Transverse colon (tissue), 4 donors: ENCODE measurements at regions not wholly inside any gene's neighbourhood (a gene's known extent, or its start where the extent isn't known, plus 50 kb on each side); places are given as distances from the start of the nearest gene placed in this dataset.

Source experiments
- DNase-seq: peaks from one replicate; pipeline ENCODE4 v3.0.0-alpha.2; 2019
- H3K27ac ChIP-seq, 4 donors: fragments of 200-600 bp; sonication (generic); 2 replicates each; pipeline ENCODE4 v1.5.1; 2016 to 2018; ENCODE audit warnings: inconsistent platforms in 4 of 4
- H3K27me3 ChIP-seq: fragments of 200-600 bp; sonication (generic); 2 replicates; pipeline ENCODE4 v1.5.1; 2017; ENCODE audit warnings: inconsistent platforms
- H3K36me3 ChIP-seq, 4 donors: fragments of 200-600 bp; sonication (generic); 2 replicates each; pipeline ENCODE4 v1.5.1; 2017 to 2019; ENCODE audit warnings: inconsistent platforms in 4 of 4
- H3K4me1 ChIP-seq, 4 donors: fragments of 200-600 bp; sonication (generic); 2 replicates each; pipeline ENCODE4 v1.5.1; 2017 to 2020; ENCODE audit warnings: inconsistent platforms in 4 of 4
- H3K4me3 ChIP-seq, 4 donors: fragments of 200-600 bp; sonication (generic); 1 replicate in 1 of 4; 2 replicates in 3 of 4; pipeline versions ENCODE4 v1.5.1 to v1.6.1; 2017 to 2019; ENCODE audit warnings: inconsistent platforms in 4 of 4
- H3K9me3 ChIP-seq, 2 donors: fragments of 200-600 bp; sonication (generic); 2 replicates each; pipeline ENCODE4 v1.5.1; 2017 to 2019; ENCODE audit warnings: inconsistent platforms in 2 of 2
- EP300 ChIP-seq: sonication (generic); formaldehyde crosslinking; IDR thresholded peaks from one replicate; pipeline ENCODE4 v1.6.1; 2017; ENCODE audit warnings: antibody characterized with exemption, low read depth
- POLR2A ChIP-seq: fragments of 450-650 bp; IDR thresholded peaks from one replicate; pipeline ENCODE4 v1.6.1; 2016; ENCODE audit warnings: antibody characterized with exemption, mild to moderate bottlenecking, moderate library complexity
- POLR2AphosphoS5 ChIP-seq, 3 donors: sonication (generic); formaldehyde crosslinking; IDR thresholded peaks; one replicate each; pipeline ENCODE4 v1.6.1; 2016; ENCODE audit warnings: antibody characterized with exemption in 3 of 3
- WGBS, 2 donors: methylation state at CpG; one replicate each; pipeline ENCODE4 v1.1.5; 2018; ENCODE audit warnings: low coverage in 1 of 2; 5-methylcytosine and 5-hydroxymethylcytosine counted together
- in situ Hi-C, 4 donors: fragments of 200-750 bp; cut with MboI; loops; one replicate each; pipeline versions ENCODE4 v1.15.0 to v1.15.1; 2017; ENCODE audit warnings: low sequenced_read_pairs in 3 of 4, low pct_ligation_motif_present in 1 of 4, low pct_unique_long_range_greater_than_20kb in 1 of 4
- intact Hi-C: fragments of 100-400 bp; cut with DNase I; formaldehyde crosslinking; loops from one replicate; pipeline ENCODE4 v1.15.1; 2023; ENCODE audit warnings: low total_unique reads
- TF ChIP-seq, protein P1 (sequence below), 5 experiments: fragments of 200-600 bp in 3 of 5; fragments of 450-650 bp in 2 of 5; sonication (generic) in 3 of 5; IDR thresholded peaks; 1 replicate in 2 of 5; 2 replicates in 3 of 5; pipeline ENCODE4 v1.5.1; 2016 to 2017; ENCODE audit warnings: antibody characterized with exemption in 5 of 5, inconsistent platforms in 3 of 5, mild to moderate bottlenecking in 2 of 5, moderate library complexity in 1 of 5

DNA sequence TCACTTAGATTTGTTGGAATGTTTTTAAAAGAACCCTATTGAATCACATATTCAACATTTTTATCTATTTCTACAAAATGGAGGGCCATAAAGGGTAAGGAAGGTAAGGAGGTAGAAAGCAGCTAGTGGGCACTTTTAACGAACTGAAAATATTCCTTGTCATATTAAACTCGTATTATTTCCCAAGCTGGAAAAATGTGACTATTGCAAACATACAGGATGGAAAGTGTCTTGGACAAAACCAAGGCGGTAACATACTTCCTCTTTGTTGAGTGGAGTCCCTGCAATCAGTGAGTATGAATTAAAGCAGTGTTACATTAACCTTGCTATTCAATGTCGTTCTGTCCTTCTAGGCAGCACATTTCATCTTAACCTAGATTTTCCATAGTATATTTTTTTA is 165.6 kb downstream of the RCN1 start:
- in situ Hi-C loops (no loop called here), intact Hi-C loops (no loop called here)
- no peaks in the 10 kb centered on the region for H3K27me3 ChIP-seq
- H3K36me3 ChIP-seq, result no peaks in the 10 kb centered on the region
- no peak for DNase-seq
- no peaks in the 10 kb centered on the region for H3K4me1 ChIP-seq
- no peak for TF ChIP-seq POLR2AphosphoS5 (IDR thresholded peaks at IDR 0.05)
- TF ChIP-seq POLR2A, result no peak
- TF ChIP-seq EP300, result no peak
- TF ChIP-seq, protein P1, sequence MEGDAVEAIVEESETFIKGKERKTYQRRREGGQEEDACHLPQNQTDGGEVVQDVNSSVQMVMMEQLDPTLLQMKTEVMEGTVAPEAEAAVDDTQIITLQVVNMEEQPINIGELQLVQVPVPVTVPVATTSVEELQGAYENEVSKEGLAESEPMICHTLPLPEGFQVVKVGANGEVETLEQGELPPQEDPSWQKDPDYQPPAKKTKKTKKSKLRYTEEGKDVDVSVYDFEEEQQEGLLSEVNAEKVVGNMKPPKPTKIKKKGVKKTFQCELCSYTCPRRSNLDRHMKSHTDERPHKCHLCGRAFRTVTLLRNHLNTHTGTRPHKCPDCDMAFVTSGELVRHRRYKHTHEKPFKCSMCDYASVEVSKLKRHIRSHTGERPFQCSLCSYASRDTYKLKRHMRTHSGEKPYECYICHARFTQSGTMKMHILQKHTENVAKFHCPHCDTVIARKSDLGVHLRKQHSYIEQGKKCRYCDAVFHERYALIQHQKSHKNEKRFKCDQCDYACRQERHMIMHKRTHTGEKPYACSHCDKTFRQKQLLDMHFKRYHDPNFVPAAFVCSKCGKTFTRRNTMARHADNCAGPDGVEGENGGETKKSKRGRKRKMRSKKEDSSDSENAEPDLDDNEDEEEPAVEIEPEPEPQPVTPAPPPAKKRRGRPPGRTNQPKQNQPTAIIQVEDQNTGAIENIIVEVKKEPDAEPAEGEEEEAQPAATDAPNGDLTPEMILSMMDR (IDR thresholded peaks at IDR 0.05), result no peak
- no peak overlapping the region for H3K4me3 ChIP-seq
- WGBS, 2 donors, result 65 to 69% methylated on average over 3 to 4 of the region's 4 CpGs
- no peaks in the 10 kb centered on the region for H3K9me3 ChIP-seq
- no peak overlapping the region for H3K27ac ChIP-seq

DNA sequence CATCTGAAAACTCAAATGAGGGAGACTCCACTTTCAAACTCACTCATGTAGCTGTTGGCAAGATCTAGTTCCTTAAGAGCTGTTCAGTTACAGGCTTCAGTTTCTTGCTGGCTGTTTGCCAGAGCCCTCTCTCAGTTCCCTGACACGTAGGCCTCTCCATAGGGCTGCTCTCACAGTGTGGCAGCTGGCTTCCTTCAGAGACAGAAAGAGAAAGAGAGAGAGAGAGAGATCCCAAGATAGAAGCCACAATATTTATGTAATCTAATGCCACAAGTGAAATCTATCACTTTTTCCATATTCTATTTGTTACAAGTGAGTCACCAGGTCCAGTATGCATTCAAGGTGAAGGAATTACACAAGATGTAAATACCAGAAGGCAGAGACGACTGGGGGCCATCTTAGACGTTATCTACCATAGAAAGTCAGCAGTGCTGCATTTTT is 168.8 kb downstream of the RCN1 start:
- intact Hi-C loops, result no loop called here
- Histone ChIP-seq H3K27ac (no peak overlapping the region), H3K4me3 (no peak overlapping the region), H3K9me3 (no peaks in the 10 kb centered on the region), H3K27me3 (no peaks in the 10 kb centered on the region), H3K36me3 (no peaks in the 10 kb centered on the region), H3K4me1 (no peaks in the 10 kb centered on the region)
- 36 to 40% methylated on average over 2 to 3 of the region's 3 CpGs for WGBS, 2 donors
- in situ Hi-C loops, result no loop called here
- TF ChIP-seq POLR2A (no peak), POLR2AphosphoS5 (IDR thresholded peaks at IDR 0.05) (no peak), EP300 (no peak)
- TF ChIP-seq, protein P1 (IDR thresholded peaks at IDR 0.05), result no peak
- DNase-seq, result peak; percentile 31

DNA sequence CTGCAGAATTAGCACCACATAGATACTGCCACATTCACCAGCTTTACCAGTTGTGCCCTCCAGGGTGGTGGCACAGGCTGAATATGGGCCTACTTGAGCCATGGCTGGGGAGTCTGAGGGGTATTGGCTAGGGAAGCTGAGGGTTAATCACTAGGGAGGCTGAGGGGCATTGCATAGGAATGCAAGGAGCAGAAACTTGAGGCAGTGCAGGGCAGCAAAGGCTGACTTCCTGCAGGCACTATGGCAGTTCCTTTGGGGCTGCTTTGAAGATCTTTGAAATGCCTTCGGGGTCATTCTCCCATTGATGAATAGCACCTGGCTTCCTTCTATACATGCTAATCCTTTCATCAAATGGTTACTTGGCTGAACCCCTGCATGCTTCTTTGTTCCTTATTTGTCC is 171.5 kb downstream of the RCN1 start:
- H3K4me1 ChIP-seq, result no peaks in the 10 kb centered on the region
- H3K36me3 ChIP-seq, result no peaks in the 10 kb centered on the region
- in situ Hi-C loops (no loop called here), intact Hi-C loops (no loop called here)
- no peaks in the 10 kb centered on the region for H3K27me3 ChIP-seq
- 62 to 67% methylated on average over 1 of the region's 1 CpG for WGBS, 2 donors
- no peak for DNase-seq
- no peak overlapping the region for H3K4me3 ChIP-seq
- TF ChIP-seq POLR2AphosphoS5 (IDR thresholded peaks at IDR 0.05), result no peak
- no peak for TF ChIP-seq POLR2A
- TF ChIP-seq, protein P1 (IDR thresholded peaks at IDR 0.05), result no peak
- no peak for TF ChIP-seq EP300
- H3K9me3 ChIP-seq, result no peaks in the 10 kb centered on the region
- H3K27ac ChIP-seq, result no peak overlapping the region

DNA sequence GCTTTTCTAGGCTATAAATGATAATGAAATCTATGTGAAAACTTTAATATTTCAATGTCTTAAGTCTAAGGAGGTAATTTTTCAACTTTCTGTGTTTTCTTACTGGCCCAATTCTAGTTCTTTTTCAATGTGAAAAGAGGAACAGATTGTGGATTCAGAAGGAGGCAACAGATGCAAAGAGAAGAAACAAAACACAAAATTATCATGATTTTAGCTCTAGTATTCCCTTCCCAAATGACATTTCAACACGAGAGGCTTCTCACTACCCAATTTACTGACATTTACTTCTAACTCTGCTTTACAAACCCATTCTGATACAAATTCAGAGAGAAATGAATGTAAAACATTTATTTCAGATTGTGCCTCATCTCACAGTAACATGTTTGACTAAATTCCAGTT is 169.4 kb downstream of the WT1 start:
- DNase-seq, result no peak
- Histone ChIP-seq H3K4me1 (no peaks in the 10 kb centered on the region), H3K36me3 (no peaks in the 10 kb centered on the region), H3K27ac (no peak overlapping the region), H3K27me3 (no peaks in the 10 kb centered on the region), H3K9me3 (no peaks in the 10 kb centered on the region), H3K4me3 (no peak overlapping the region)
- intact Hi-C loops (no loop called here), in situ Hi-C loops (no loop called here)
- 58 to 86% methylated on average over 1 of the region's 1 CpG for WGBS, 2 donors
- TF ChIP-seq, protein P1 (IDR thresholded peaks at IDR 0.05), result no peak
- TF ChIP-seq POLR2A (no peak), POLR2AphosphoS5 (IDR thresholded peaks at IDR 0.05) (no peak), EP300 (no peak)
